Cardiac muscle cell (in vitro differentiated cells and primary cell): ENCODE measurements at regions not wholly inside any gene's neighbourhood (a gene's known extent, or its start where the extent isn't known, plus 50 kb on each side); places are given as distances from the start of the nearest gene placed in this dataset.
"Not testable (repeated sequence)": the region's sequence is repeated elsewhere in the genome, so short reads cannot be mapped to it uniquely, and the experiment has no call there.

Experiments used
- DNase-seq, 2 donors: peaks; one replicate each; pipeline versions ENCODE4 v3.0.0 to v3.0.0-alpha.2; 2010 to 2017; ENCODE audit warnings: low read depth in 1 of 2, low spot score in 1 of 2
- H3K27ac ChIP-seq: fragments of 200-600 bp; sonication (generic); 2 replicates; pipeline ENCODE4 v1.5.1; 2016
- H3K27me3 ChIP-seq: fragments of 200-600 bp; sonication (generic); 2 replicates; pipeline ENCODE4 v1.6.0; 2016; ENCODE audit warnings: control low read depth
- H3K36me3 ChIP-seq: fragments of 200-600 bp; sonication (generic); 2 replicates; pipeline ENCODE4 v1.5.1; 2016; ENCODE audit warnings: control low read depth
- H3K4me1 ChIP-seq: fragments of 200-600 bp; sonication (generic); 2 replicates; pipeline ENCODE4 v1.8.1; 2017; ENCODE audit warnings: low read depth, mild to moderate bottlenecking, mixed run types
- H3K4me3 ChIP-seq: fragments of 200-600 bp; sonication (generic); 2 replicates; pipeline ENCODE4 v1.5.1; 2016; ENCODE audit warnings: mild to moderate bottlenecking
- H3K9me3 ChIP-seq: fragments of 200-600 bp; sonication (generic); 2 replicates; pipeline ENCODE4 v1.5.1; 2017; ENCODE audit warnings: low read depth, mild to moderate bottlenecking, control low read depth
- CTCF ChIP-seq: IDR thresholded peaks from 2 replicates; pipeline ENCODE4 v1.5.1; 2012; ENCODE audit warnings: low read depth, mild to moderate bottlenecking, low read length

- no peaks in the 10 kb centered on the region for H3K9me3 ChIP-seq
- H3K27ac ChIP-seq = no peak overlapping the region
- H3K36me3 ChIP-seq = no peaks in the 10 kb centered on the region
- no peak for DNase-seq
- H3K27me3 ChIP-seq = no peaks in the 10 kb centered on the region
- H3K4me1 ChIP-seq = no peaks in the 10 kb centered on the region
- TF ChIP-seq CTCF = no peak
- H3K4me3 ChIP-seq = no peak overlapping the region
Observed at GRCh38 chr16:17002565-17002964, 468.2 kb downstream of the XYLT1 start.

- not testable (repeated sequence) for H3K27me3 ChIP-seq, H3K4me3 ChIP-seq, DNase-seq, H3K27ac ChIP-seq, H3K9me3 ChIP-seq, H3K4me1 ChIP-seq, H3K36me3 ChIP-seq
Observed at GRCh38 chr16:17005963-17006362, 464.8 kb downstream of the XYLT1 start.

- Histone ChIP-seq H3K27me3 (no peaks in the 10 kb centered on the region), H3K27ac (no peak overlapping the region), H3K4me1 (no peaks in the 10 kb centered on the region), H3K4me3 (no peak overlapping the region), H3K36me3 (no peaks in the 10 kb centered on the region), H3K9me3 (no peaks in the 10 kb centered on the region)
- no peak for TF ChIP-seq CTCF
- DNase-seq = no peak
Observed at GRCh38 chr16:17011712-17012111, 459.0 kb downstream of the XYLT1 start.

- no peak overlapping the region for H3K4me3 ChIP-seq
- no peak for TF ChIP-seq CTCF
- no peaks in the 10 kb centered on the region for H3K9me3 ChIP-seq
- no peaks in the 10 kb centered on the region for H3K27me3 ChIP-seq
- no peaks in the 10 kb centered on the region for H3K36me3 ChIP-seq
- no peak for DNase-seq
- H3K27ac ChIP-seq = no peak overlapping the region
- no peaks in the 10 kb centered on the region for H3K4me1 ChIP-seq
Observed at GRCh38 chr16:17013038-17013437, 457.7 kb downstream of the XYLT1 start.

- H3K4me1 ChIP-seq = no peaks in the 10 kb centered on the region
- H3K27me3 ChIP-seq = no peaks in the 10 kb centered on the region
- no peaks in the 10 kb centered on the region for H3K9me3 ChIP-seq
- no peak for DNase-seq
- H3K27ac ChIP-seq = no peak overlapping the region
- no peaks in the 10 kb centered on the region for H3K36me3 ChIP-seq
- no peak overlapping the region for H3K4me3 ChIP-seq
- no peak for TF ChIP-seq CTCF
Observed at GRCh38 chr16:17014484-17015121, 456.2 kb downstream of the XYLT1 start.

GRCh38 chr16:17015702-17016101, 455.1 kb downstream of the XYLT1 start:
- no peaks in the 10 kb centered on the region for H3K4me1 ChIP-seq
- H3K36me3 ChIP-seq = no peaks in the 10 kb centered on the region
- no peak overlapping the region for H3K27ac ChIP-seq
- H3K27me3 ChIP-seq = no peaks in the 10 kb centered on the region
- no peaks in the 10 kb centered on the region for H3K9me3 ChIP-seq
- no peak for TF ChIP-seq CTCF
- no peak overlapping the region for H3K4me3 ChIP-seq
- DNase-seq = no peak
